Coronary artery (tissue), 2 donors: ENCODE measurements at regions not wholly inside any gene's neighbourhood (a gene's known extent, or its start where the extent isn't known, plus 50 kb on each side); places are given as distances from the start of the nearest gene placed in this dataset.

Source experiments
- DNase-seq: peaks from one replicate; pipeline ENCODE4 v3.0.0-alpha.2; 2017; ENCODE audit warnings: low spot score
- H3K27ac ChIP-seq, 2 donors: fragments of 200-600 bp; sonication (generic); one replicate each; pipeline ENCODE4 v1.5.1; 2016 to 2019
- H3K4me3 ChIP-seq: fragments of 200-600 bp; sonication (generic); 2 replicates; pipeline ENCODE4 v1.5.1; 2016; ENCODE audit warnings: mild to moderate bottlenecking, moderate library complexity
- CTCF ChIP-seq: fragments of 200-600 bp; sonication (generic); IDR thresholded peaks from one replicate; pipeline ENCODE4 v1.5.1; 2019; ENCODE audit warnings: antibody characterized with exemption

- Histone ChIP-seq H3K27ac (no peak overlapping the region), H3K4me3 (no peak overlapping the region)
- DNase-seq: no peak
- no peak for TF ChIP-seq CTCF
Measured at GRCh38 chr13:64369121-64369520, 2861.0 kb downstream of the PCDH9 start.

- no peak overlapping the region for H3K4me3 ChIP-seq
- DNase-seq: no peak
- no peak for TF ChIP-seq CTCF
- H3K27ac ChIP-seq: no peak overlapping the region
Measured at GRCh38 chr13:64362564-64362963, 2867.6 kb downstream of the PCDH9 start.

- DNase-seq: no peak
- Histone ChIP-seq H3K4me3 (no peak overlapping the region), H3K27ac (no peak overlapping the region)
- TF ChIP-seq CTCF: no peak
Measured at GRCh38 chr13:64347664-64348063, 2882.5 kb downstream of the PCDH9 start.

GRCh38 chr13:64339373-64340063, 2890.6 kb downstream of the PCDH9 start:
- Histone ChIP-seq H3K27ac (no peak overlapping the region), H3K4me3 (no peak overlapping the region)
- DNase-seq: no peak
- TF ChIP-seq CTCF: no peak

GRCh38 chr13:64338671-64339070, 2891.5 kb downstream of the PCDH9 start:
- no peak overlapping the region for H3K27ac ChIP-seq
- TF ChIP-seq CTCF: no peak

GRCh38 chr13:64333888-64334287, 2896.2 kb downstream of the PCDH9 start:
- Histone ChIP-seq H3K4me3 (no peak overlapping the region), H3K27ac (no peak overlapping the region)
- no peak for TF ChIP-seq CTCF
- DNase-seq: no peak

More at GRCh38 chr13:64338671-64339070, 2891.5 kb downstream of the PCDH9 start:
- H3K4me3 ChIP-seq: no peak overlapping the region
- DNase-seq: no peak

GRCh38 chr13:64332048-64332447, 2898.1 kb downstream of the PCDH9 start:
- H3K27ac ChIP-seq: no peak overlapping the region
- DNase-seq: no peak
- H3K4me3 ChIP-seq: no peak overlapping the region
- no peak for TF ChIP-seq CTCF
